ENCODE measurements at regions not wholly inside any gene's neighbourhood (a gene's known extent, or its start where the extent isn't known, plus 50 kb on each side); places are given as distances from the start of the nearest gene placed in this dataset.

GRCh38 chr21:41643246-41643966 lies 123.4 kb downstream of the RIPK4 start:
- no peaks in the 10 kb centered on the region for H3K4me1 Mint-ChIP-seq
- H3K4me3 Mint-ChIP-seq = no peak overlapping the region
- H3K27me3 Mint-ChIP-seq = peaks cover 31% of the 10 kb centered on the region
- ChIA-PET POLR2A (no interaction called here), CTCF (interaction anchor here (0.6 to 1.0 kb wide), 3 partner anchors 45 to 534 kb away, joined by 3 to 4 read pairs (median 4); no protein-coding TSS in a partner anchor)
- intact Hi-C loops (cut with DNase I, micrococcal nuclease) = no loop called here
- H3K9me3 Mint-ChIP-seq (ENCODE audit: low read depth) = no peaks in the 10 kb centered on the region
- no peak overlapping the region for H3K27ac Mint-ChIP-seq
- ATAC-seq = no peak
- no peak for DNase-seq
- no peaks in the 10 kb centered on the region for H3K36me3 Mint-ChIP-seq (ENCODE audit: low read depth)

- no peak for DNase-seq
- CTCF ChIA-PET = interaction anchor here (0.9 to 1.1 kb wide), 2 partner anchors 12 to 13 kb away, joined by 3 read pairs; no protein-coding TSS in a partner anchor
- H3K27ac Mint-ChIP-seq = no peak overlapping the region
- POLR2A ChIA-PET = no interaction called here
- no peaks in the 10 kb centered on the region for H3K4me1 Mint-ChIP-seq
- no peak for ATAC-seq
- no peaks in the 10 kb centered on the region for H3K36me3 Mint-ChIP-seq (ENCODE audit: low read depth)
- H3K9me3 Mint-ChIP-seq (ENCODE audit: low read depth) = no peaks in the 10 kb centered on the region
- H3K4me3 Mint-ChIP-seq = no peak overlapping the region
- intact Hi-C loops (cut with DNase I, micrococcal nuclease) = no loop called here
- peaks cover 31% of the 10 kb centered on the region for H3K27me3 Mint-ChIP-seq
These were observed 124.8 kb downstream of the RIPK4 start for GRCh38 chr21:41641821-41642701.

GRCh38 chr21:41641510-41641815 lies 125.4 kb downstream of the RIPK4 start:
- Mint-ChIP-seq H3K36me3 (ENCODE audit: low read depth) (no peaks in the 10 kb centered on the region), H3K9me3 (ENCODE audit: low read depth) (no peaks in the 10 kb centered on the region), H3K4me1 (no peaks in the 10 kb centered on the region), H3K4me3 (no peak overlapping the region), H3K27ac (no peak overlapping the region), H3K27me3 (peaks cover 31% of the 10 kb centered on the region)
- ChIA-PET CTCF (interaction anchor here (1.1 kb wide), 1 partner anchor 12 kb away, joined by 3 read pairs; no protein-coding TSS in a partner anchor), POLR2A (no interaction called here)
- intact Hi-C loops (cut with DNase I, micrococcal nuclease) = no loop called here
- DNase-seq (no peak), ATAC-seq (no peak)

- Mint-ChIP-seq H3K27me3 (peaks cover 32% of the 10 kb centered on the region), H3K4me1 (no peaks in the 10 kb centered on the region), H3K36me3 (ENCODE audit: low read depth) (no peaks in the 10 kb centered on the region), H3K4me3 (no peak overlapping the region), H3K27ac (no peak overlapping the region), H3K9me3 (ENCODE audit: low read depth) (no peaks in the 10 kb centered on the region)
- DNase-seq (no peak), ATAC-seq (no peak)
- intact Hi-C loops (cut with DNase I, micrococcal nuclease) = no loop called here
- POLR2A ChIA-PET = no interaction called here
- CTCF ChIA-PET = interaction anchor here (1.1 kb wide), 1 partner anchor 11 kb away, joined by 3 read pairs; no protein-coding TSS in a partner anchor
These were observed 125.9 kb downstream of the RIPK4 start for GRCh38 chr21:41640748-41641509.

- Mint-ChIP-seq H3K36me3 (ENCODE audit: low read depth) (no peaks in the 10 kb centered on the region), H3K27ac (no peak overlapping the region), H3K4me3 (no peak overlapping the region), H3K27me3 (peaks cover 36% of the 10 kb centered on the region), H3K4me1 (no peaks in the 10 kb centered on the region), H3K9me3 (ENCODE audit: low read depth) (no peaks in the 10 kb centered on the region)
- ChIA-PET CTCF (interaction anchor here (0.5 to 0.7 kb wide), 3 partner anchors 223 to 327 kb away, joined by 3 read pairs; no protein-coding TSS in a partner anchor), POLR2A (no interaction called here)
- DNase-seq (no peak), ATAC-seq (no peak)
- intact Hi-C loops (cut with DNase I, micrococcal nuclease) = no loop called here
These were observed 127.1 kb downstream of the RIPK4 start for GRCh38 chr21:41639766-41640165.

GRCh38 chr21:41639336-41639735 lies 127.5 kb downstream of the RIPK4 start:
- H3K9me3 Mint-ChIP-seq (ENCODE audit: low read depth) = no peaks in the 10 kb centered on the region

GRCh38 chr21:41638201-41638790 lies 128.6 kb downstream of the RIPK4 start:
- intact Hi-C loops (cut with DNase I, micrococcal nuclease) = no loop called here
- H3K9me3 Mint-ChIP-seq (ENCODE audit: low read depth) = no peaks in the 10 kb centered on the region
- no peaks in the 10 kb centered on the region for H3K4me1 Mint-ChIP-seq
- POLR2A ChIA-PET = no interaction called here
- ATAC-seq (no peak), DNase-seq (no peak)
- peaks cover 34% of the 10 kb centered on the region for H3K27me3 Mint-ChIP-seq
- H3K4me3 Mint-ChIP-seq = no peak overlapping the region
- no peaks in the 10 kb centered on the region for H3K36me3 Mint-ChIP-seq (ENCODE audit: low read depth)
- CTCF ChIA-PET = interaction anchor here (0.6 kb wide), 1 partner anchor 197 kb away, joined by 3 read pairs; no protein-coding TSS in a partner anchor
- H3K27ac Mint-ChIP-seq = no peak overlapping the region

More at GRCh38 chr21:41639336-41639735, 127.5 kb downstream of the RIPK4 start:
- POLR2A ChIA-PET = no interaction called here
- H3K4me1 Mint-ChIP-seq = no peaks in the 10 kb centered on the region
- H3K27me3 Mint-ChIP-seq = peaks cover 34% of the 10 kb centered on the region
- CTCF ChIA-PET = no interaction called here
- H3K27ac Mint-ChIP-seq = no peak overlapping the region
- no peak for DNase-seq
- no peak overlapping the region for H3K4me3 Mint-ChIP-seq
- H3K36me3 Mint-ChIP-seq (ENCODE audit: low read depth) = no peaks in the 10 kb centered on the region
- no peak for ATAC-seq
- intact Hi-C loops (cut with DNase I, micrococcal nuclease) = no loop called here

- no peaks in the 10 kb centered on the region for H3K36me3 Mint-ChIP-seq (ENCODE audit: low read depth)
- H3K27ac Mint-ChIP-seq = no peak overlapping the region
- DNase-seq = no peak
- no peak for ATAC-seq
- intact Hi-C loops (cut with DNase I, micrococcal nuclease) = no loop called here
- no peak overlapping the region for H3K4me3 Mint-ChIP-seq
- no peaks in the 10 kb centered on the region for H3K4me1 Mint-ChIP-seq
- CTCF ChIA-PET = no interaction called here
- H3K9me3 Mint-ChIP-seq (ENCODE audit: low read depth) = no peaks in the 10 kb centered on the region
- peaks cover 26% of the 10 kb centered on the region for H3K27me3 Mint-ChIP-seq
- POLR2A ChIA-PET = no interaction called here
These were observed 129.0 kb upstream of the TMPRSS2 start for GRCh38 chr21:41636636-41637630.

- CTCF ChIA-PET = no interaction called here
These were observed 127.9 kb upstream of the TMPRSS2 start for GRCh38 chr21:41635874-41636273.

GRCh38 chr21:41634858-41635257 lies 126.9 kb upstream of the TMPRSS2 start:
- ChIA-PET POLR2A (no interaction called here), CTCF (no interaction called here)
- Mint-ChIP-seq H3K27ac (no peak overlapping the region), H3K4me1 (no peaks in the 10 kb centered on the region), H3K27me3 (peaks cover 14% of the 10 kb centered on the region), H3K9me3 (ENCODE audit: low read depth) (no peaks in the 10 kb centered on the region), H3K4me3 (no peak overlapping the region), H3K36me3 (ENCODE audit: low read depth) (no peaks in the 10 kb centered on the region)
- DNase-seq (no peak), ATAC-seq (no peak)
- intact Hi-C loops (cut with DNase I, micrococcal nuclease) = no loop called here

More at GRCh38 chr21:41635874-41636273, 127.9 kb upstream of the TMPRSS2 start:
- ATAC-seq (no peak), DNase-seq (no peak)
- peaks cover 21% of the 10 kb centered on the region for H3K27me3 Mint-ChIP-seq
- H3K27ac Mint-ChIP-seq = no peak overlapping the region
- H3K4me3 Mint-ChIP-seq = no peak overlapping the region
- intact Hi-C loops (cut with DNase I, micrococcal nuclease) = no loop called here
- H3K4me1 Mint-ChIP-seq = no peaks in the 10 kb centered on the region
- H3K36me3 Mint-ChIP-seq (ENCODE audit: low read depth) = no peaks in the 10 kb centered on the region
- no peaks in the 10 kb centered on the region for H3K9me3 Mint-ChIP-seq (ENCODE audit: low read depth)
- POLR2A ChIA-PET = no interaction called here
